HG03280 (cell line): ENCODE measurements at regions not wholly inside any gene's neighbourhood (a gene's known extent, or its start where the extent isn't known, plus 50 kb on each side); places are given as distances from the start of the nearest gene placed in this dataset.
"Not testable (repeated sequence)": the region's sequence is repeated elsewhere in the genome, so short reads cannot be mapped to it uniquely, and the experiment has no call there.

Source experiments
- ATAC-seq: cut with Tn5 transposase; IDR thresholded peaks from one replicate; pipeline ENCODE4 v1.9.1; 2021; ENCODE audit warnings: mild to moderate bottlenecking, moderate library complexity; ENCODE audit not compliant: unreplicated experiment

GRCh38 chr10:78599122-78599853 lies 469.5 kb upstream of the ZMIZ1 start:
- ATAC-seq, result no peak

- ATAC-seq, result no peak
Observed at GRCh38 chr10:78600121-78600665, 468.6 kb upstream of the ZMIZ1 start.

- no peak for ATAC-seq
Observed at GRCh38 chr10:78600740-78601139, 468.0 kb upstream of the ZMIZ1 start.

- no peak for ATAC-seq
Observed at GRCh38 chr10:78602201-78602932, 466.4 kb upstream of the ZMIZ1 start.

- ATAC-seq, result no peak
Observed at GRCh38 chr10:78604286-78604685, 464.5 kb upstream of the ZMIZ1 start.

DNA sequence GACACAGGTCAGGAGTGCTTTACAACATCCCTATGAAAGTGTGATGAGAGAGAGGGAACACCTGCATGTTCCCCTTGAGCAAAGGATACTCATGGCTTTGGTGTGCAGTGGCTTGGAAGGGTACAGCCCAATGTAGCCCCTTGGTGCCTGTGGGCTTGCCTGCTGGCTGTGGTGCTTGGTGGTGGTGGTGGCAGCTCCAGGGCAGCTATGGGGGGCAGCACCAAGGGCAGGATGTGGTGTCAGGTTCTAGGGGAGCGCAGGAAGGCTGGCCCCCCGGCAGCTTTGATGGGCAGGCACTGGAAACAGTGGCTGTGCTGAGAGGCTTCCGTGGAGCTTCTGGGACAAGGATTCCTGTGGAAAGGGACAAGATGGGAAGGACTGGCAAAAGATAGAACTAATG lies 464.0 kb upstream of the ZMIZ1 start:
- no peak for ATAC-seq

DNA sequence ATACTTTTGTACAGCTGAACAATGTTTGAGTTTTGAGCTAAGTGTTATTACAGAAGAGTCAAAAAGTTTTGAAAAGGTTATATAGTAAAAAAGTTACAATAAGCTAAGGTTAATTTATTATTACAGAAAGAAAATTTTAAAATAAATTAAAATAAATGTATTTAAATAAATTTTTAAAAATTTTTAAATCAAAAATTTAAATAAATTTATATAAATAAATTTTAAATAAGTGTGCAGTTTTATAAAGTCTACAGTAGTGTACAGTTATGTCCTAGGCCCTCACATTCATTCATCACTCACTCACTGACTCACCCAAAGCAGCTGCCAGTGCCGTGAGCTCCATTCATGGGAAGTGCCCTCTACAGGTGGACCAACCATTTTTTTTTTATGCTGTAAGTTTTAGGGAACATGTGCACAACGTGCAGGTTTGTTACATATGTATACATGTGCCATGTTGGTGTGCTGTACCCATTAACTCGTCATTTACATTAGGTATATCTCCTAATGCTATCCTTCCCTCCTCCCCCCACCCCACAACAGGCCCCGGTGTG lies 462.9 kb upstream of the ZMIZ1 start:
- no peak for ATAC-seq

- not testable (repeated sequence) for ATAC-seq
Observed at GRCh38 chr10:78606766-78607165, 462.0 kb upstream of the ZMIZ1 start.

DNA sequence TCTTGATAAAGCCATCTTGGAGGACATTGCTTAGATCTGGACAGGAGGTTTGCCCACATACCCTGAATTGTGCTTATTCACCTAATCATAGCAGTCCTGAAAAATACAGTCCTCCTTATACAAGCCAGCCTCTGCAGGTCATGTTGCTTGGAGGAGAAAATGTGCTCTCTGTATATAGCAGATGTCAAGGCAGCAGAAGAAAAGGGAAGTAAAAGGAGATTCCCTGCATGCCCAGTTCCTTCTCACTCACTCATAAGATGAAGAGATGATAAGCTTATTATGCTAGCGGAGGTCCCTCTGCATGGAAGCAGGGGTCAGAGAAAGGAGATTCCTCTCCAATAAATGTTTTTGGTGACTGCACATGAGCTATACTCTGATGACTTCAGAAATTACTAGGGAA lies 458.8 kb upstream of the ZMIZ1 start:
- ATAC-seq, result no peak

- no peak for ATAC-seq
Observed at GRCh38 chr10:78613132-78613531, 455.6 kb upstream of the ZMIZ1 start.

DNA sequence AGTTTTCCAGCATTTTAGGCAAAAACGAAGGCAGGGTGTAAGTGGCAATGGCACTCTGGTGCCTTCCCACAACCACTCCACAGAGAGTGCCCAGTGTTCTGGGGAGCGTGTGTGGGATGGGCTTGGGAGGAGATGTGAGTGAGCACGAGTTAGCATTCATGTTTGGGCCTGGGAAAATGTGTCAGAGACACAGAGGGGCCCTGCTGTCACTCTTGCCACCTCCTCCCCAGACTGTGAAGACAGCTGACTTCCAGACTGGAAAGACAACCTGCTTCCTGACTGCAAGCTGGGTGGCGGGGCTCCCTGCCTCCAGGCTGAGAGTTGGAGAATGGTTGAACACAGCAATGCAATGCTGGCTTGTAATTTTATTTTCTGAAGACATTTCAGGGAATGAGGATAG lies 454.5 kb upstream of the ZMIZ1 start:
- no peak for ATAC-seq

DNA sequence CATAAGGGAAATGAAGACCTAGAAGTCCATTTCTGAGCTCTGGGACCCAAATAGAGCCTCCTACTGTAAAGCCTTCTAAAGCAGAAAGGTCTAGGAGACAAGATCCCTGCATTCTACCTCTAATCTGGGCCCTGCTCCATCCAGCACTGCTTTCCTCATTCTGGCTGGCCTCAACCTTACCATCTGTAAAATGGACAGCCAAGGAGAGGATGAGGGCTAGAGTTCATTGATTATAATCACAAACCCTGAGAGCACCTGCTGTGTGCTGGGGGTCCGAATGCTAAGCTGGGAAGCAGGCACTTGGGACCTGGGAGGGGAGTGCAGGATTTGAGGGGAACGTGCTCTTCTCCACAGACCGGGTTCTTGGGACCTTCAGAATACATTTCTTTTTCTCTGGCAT lies 454.0 kb upstream of the ZMIZ1 start:
- no peak for ATAC-seq

- no peak for ATAC-seq
Observed at GRCh38 chr10:78616125-78616695, 452.6 kb upstream of the ZMIZ1 start.

DNA sequence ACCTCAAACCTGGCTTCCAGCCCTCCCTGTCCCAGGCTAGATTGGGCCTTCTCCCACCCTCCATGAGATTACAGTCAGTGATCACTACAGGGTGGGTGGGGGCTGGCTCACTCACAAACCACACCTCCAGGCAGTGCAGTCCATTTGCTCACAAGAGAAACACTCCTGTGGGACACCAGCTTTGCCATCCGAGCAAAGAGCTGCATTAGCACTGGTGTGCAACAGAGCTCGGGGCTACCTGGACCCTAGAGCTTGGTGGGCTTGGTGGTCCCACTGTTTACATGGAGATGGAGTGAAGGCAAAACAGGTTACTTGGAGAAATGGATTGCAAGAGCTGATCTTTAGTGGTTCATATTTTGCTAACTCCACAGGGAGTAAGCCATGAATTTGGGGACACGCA lies 451.7 kb upstream of the ZMIZ1 start:
- ATAC-seq, result no peak

GRCh38 chr10:78617631-78618030 lies 451.1 kb upstream of the ZMIZ1 start:
- ATAC-seq, result no peak

DNA sequence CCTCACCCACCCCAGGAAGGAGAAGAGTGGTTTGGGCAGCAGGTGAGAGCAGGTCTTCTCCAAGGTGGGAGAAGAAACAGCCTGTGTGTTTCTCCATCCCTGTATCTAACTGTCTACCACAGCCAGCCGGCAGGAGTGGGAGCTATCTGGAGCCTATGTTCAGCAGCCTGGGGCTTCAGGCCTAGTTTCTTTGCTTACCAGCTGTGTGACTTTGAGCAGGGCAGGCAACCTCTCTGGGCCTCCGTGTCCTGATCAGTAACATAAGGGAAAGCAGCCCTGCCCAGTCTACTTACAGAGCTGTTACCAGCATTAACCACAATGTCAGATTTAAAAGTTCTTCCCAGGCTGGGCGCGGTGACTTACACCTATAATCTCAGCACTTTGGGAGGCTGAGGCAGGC lies 450.7 kb upstream of the ZMIZ1 start:
- ATAC-seq, result no peak

- ATAC-seq, result no peak
Observed at GRCh38 chr10:78619115-78619851, 449.5 kb upstream of the ZMIZ1 start.

- ATAC-seq, result no peak
Observed at GRCh38 chr10:78619896-78620295, 448.9 kb upstream of the ZMIZ1 start.

- no peak for ATAC-seq
Observed at GRCh38 chr10:78620985-78621799, 447.6 kb upstream of the ZMIZ1 start.

GRCh38 chr10:78623578-78624215 lies 445.1 kb upstream of the ZMIZ1 start:
- ATAC-seq, result no peak
